HepG2 (cell line): ENCODE measurements at regions not wholly inside any gene's neighbourhood (a gene's known extent, or its start where the extent isn't known, plus 50 kb on each side); places are given as distances from the start of the nearest gene placed in this dataset.

Experiments used
- FOXP1 ChIP-seq, 2 experiments: fragments of 450-650 bp in 1 of 2; IDR thresholded peaks; 2 replicates each; pipeline ENCODE4 v1.6.1; 2017 to 2018; ENCODE audit warnings: antibody characterized with exemption in 1 of 2
- HNF4A ChIP-seq: sonication (generic); formaldehyde crosslinking; IDR thresholded peaks from 2 replicates; pipeline ENCODE4 v1.4.0; 2020; ENCODE audit warnings: missing genetic modification reagents
- MAF1 ChIP-seq: sonication (generic); formaldehyde crosslinking; IDR thresholded peaks from 2 replicates; pipeline ENCODE4 v1.5.0; 2020; ENCODE audit warnings: missing genetic modification reagents, borderline replicate concordance
- MED1 ChIP-seq: sonication (generic); formaldehyde crosslinking; IDR thresholded peaks from 2 replicates; pipeline ENCODE4 v1.4.0; 2020; ENCODE audit warnings: missing genetic modification reagents
- NR2F2 ChIP-seq: IDR thresholded peaks from 2 replicates; pipeline ENCODE4 v1.6.1; 2012; ENCODE audit warnings: low read depth, inconsistent platforms, borderline replicate concordance
- SIN3B ChIP-seq: fragments of 150-350 bp; IDR thresholded peaks from 2 replicates; pipeline ENCODE4 v1.6.1; 2014; ENCODE audit warnings: low read length
- ZBTB3 ChIP-seq: sonication (generic); formaldehyde crosslinking; IDR thresholded peaks from 2 replicates; pipeline ENCODE4 v1.4.0; 2020; ENCODE audit warnings: low read depth, mild to moderate bottlenecking, moderate library complexity, missing genetic modification reagents, borderline replicate concordance
- ZFP36 ChIP-seq: fragments of 150-350 bp; IDR thresholded peaks from 2 replicates; pipeline ENCODE4 v1.6.1; 2018; ENCODE audit warnings: borderline replicate concordance, low read length, low read depth; ENCODE audit not compliant: partially characterized antibody
- ZNF761 ChIP-seq: sonication (generic); formaldehyde crosslinking; conservative IDR thresholded peaks from 2 replicates; pipeline ENCODE4 v1.4.0; 2020; ENCODE audit warnings: mild to moderate bottlenecking, missing genetic modification reagents
- TF ChIP-seq, protein P1 (sequence below), 2 experiments: fragments of 450-650 bp in 1 of 2; sonication (generic) in 1 of 2; formaldehyde crosslinking; IDR thresholded peaks; 2 replicates each; pipeline versions ENCODE4 v1.5.0 to v1.8.0; 2020 to 2022; ENCODE audit warnings: mild to moderate bottlenecking in 1 of 2, missing genetic modification reagents in 1 of 2
- TF ChIP-seq, protein P2 (sequence below): sonication (generic); formaldehyde crosslinking; IDR thresholded peaks from 2 replicates; pipeline ENCODE4 v1.4.0; 2020; ENCODE audit warnings: missing genetic modification reagents
- TF ChIP-seq, protein P3 (sequence below): sonication (generic); formaldehyde crosslinking; conservative IDR thresholded peaks from 2 replicates; pipeline ENCODE4 v1.8.0; 2022; ENCODE audit warnings: low read depth, missing genetic modification reagents
- TF ChIP-seq, protein P4 (sequence below): sonication (generic); formaldehyde crosslinking; IDR thresholded peaks from 2 replicates; pipeline ENCODE4 v1.4.0; 2020; ENCODE audit warnings: mild to moderate bottlenecking, missing genetic modification reagents
- TF ChIP-seq, protein P5 (sequence below): sonication (generic); formaldehyde crosslinking; IDR thresholded peaks from 2 replicates; pipeline ENCODE4 v1.4.0; 2020; ENCODE audit warnings: missing genetic modification reagents
- TF ChIP-seq, protein P6 (sequence below): sonication (generic); formaldehyde crosslinking; IDR thresholded peaks from 2 replicates; pipeline ENCODE4 v1.4.0; 2020; ENCODE audit warnings: missing genetic modification reagents, low read depth, mild to moderate bottlenecking, borderline replicate concordance
- TF ChIP-seq, protein P7 (sequence below): sonication (generic); formaldehyde crosslinking; IDR thresholded peaks from 2 replicates; pipeline ENCODE4 v1.4.0; 2020; ENCODE audit warnings: missing genetic modification reagents

DNA sequence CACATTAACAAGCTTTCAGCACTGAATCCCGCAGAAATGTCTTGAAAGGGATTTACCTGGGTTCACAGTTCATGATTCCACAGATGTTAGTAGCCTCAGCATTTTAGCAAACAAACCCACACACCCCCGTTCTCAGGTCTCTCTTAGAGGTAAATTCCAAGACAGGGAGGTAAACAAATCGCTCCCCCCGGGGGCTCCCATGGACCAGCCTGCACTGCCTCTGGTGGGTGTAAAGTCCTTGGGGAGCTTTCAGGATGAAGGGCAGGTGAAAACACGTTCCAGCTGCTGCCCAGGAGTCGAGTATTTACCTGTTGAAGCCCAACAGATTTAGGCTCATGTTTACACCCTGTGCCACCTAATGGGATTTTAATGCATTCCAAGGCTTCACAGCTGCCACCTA, 187.0 kb upstream of the FOXQ1 start (continued):
- TF ChIP-seq, protein P1, sequence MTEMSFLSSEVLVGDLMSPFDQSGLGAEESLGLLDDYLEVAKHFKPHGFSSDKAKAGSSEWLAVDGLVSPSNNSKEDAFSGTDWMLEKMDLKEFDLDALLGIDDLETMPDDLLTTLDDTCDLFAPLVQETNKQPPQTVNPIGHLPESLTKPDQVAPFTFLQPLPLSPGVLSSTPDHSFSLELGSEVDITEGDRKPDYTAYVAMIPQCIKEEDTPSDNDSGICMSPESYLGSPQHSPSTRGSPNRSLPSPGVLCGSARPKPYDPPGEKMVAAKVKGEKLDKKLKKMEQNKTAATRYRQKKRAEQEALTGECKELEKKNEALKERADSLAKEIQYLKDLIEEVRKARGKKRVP (CRISPR knock-in tag; IDR thresholded peaks at IDR 0.05) = no peak
- TF ChIP-seq, protein P2, sequence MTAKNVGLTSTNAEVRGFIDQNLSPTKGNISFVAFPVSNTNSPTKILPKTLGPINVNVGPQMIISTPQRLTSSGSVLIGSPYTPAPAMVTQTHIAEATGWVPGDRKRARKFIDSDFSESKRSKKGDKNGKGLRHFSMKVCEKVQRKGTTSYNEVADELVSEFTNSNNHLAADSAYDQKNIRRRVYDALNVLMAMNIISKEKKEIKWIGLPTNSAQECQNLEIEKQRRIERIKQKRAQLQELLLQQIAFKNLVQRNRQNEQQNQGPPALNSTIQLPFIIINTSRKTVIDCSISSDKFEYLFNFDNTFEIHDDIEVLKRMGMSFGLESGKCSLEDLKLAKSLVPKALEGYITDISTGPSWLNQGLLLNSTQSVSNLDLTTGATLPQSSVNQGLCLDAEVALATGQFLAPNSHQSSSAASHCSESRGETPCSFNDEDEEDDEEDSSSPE = 0 out of 2 replicates have a peak, but pooled peaks have one; percentile 13
- TF ChIP-seq ZFP36 (no peak), ZBTB3 (CRISPR knock-in tag) (no peak), NR2F2 (no peak), MAF1 (CRISPR knock-in tag) (0 out of 2 replicates have a peak, but pooled peaks have one; percentile 39), ZNF761 (CRISPR knock-in tag) (no peak), HNF4A (CRISPR knock-in tag) (peak; percentile 70), MED1 (0 out of 2 replicates have a peak, but pooled peaks have one; percentile 31), SIN3B (no peak), FOXP1 (IDR thresholded peaks at IDR 0.05) (no peak), FOXP1 (CRISPR knock-in tag; IDR thresholded peaks at IDR 0.05) (peak; percentile 43)
- TF ChIP-seq, protein P3, sequence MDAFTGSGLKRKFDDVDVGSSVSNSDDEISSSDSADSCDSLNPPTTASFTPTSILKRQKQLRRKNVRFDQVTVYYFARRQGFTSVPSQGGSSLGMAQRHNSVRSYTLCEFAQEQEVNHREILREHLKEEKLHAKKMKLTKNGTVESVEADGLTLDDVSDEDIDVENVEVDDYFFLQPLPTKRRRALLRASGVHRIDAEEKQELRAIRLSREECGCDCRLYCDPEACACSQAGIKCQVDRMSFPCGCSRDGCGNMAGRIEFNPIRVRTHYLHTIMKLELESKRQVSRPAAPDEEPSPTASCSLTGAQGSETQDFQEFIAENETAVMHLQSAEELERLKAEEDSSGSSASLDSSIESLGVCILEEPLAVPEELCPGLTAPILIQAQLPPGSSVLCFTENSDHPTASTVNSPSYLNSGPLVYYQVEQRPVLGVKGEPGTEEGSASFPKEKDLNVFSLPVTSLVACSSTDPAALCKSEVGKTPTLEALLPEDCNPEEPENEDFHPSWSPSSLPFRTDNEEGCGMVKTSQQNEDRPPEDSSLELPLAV (CRISPR knock-in tag) = no peak
- TF ChIP-seq, protein P4, sequence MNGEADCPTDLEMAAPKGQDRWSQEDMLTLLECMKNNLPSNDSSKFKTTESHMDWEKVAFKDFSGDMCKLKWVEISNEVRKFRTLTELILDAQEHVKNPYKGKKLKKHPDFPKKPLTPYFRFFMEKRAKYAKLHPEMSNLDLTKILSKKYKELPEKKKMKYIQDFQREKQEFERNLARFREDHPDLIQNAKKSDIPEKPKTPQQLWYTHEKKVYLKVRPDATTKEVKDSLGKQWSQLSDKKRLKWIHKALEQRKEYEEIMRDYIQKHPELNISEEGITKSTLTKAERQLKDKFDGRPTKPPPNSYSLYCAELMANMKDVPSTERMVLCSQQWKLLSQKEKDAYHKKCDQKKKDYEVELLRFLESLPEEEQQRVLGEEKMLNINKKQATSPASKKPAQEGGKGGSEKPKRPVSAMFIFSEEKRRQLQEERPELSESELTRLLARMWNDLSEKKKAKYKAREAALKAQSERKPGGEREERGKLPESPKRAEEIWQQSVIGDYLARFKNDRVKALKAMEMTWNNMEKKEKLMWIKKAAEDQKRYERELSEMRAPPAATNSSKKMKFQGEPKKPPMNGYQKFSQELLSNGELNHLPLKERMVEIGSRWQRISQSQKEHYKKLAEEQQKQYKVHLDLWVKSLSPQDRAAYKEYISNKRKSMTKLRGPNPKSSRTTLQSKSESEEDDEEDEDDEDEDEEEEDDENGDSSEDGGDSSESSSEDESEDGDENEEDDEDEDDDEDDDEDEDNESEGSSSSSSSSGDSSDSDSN (CRISPR knock-in tag) = no peak
- TF ChIP-seq, protein P5, sequence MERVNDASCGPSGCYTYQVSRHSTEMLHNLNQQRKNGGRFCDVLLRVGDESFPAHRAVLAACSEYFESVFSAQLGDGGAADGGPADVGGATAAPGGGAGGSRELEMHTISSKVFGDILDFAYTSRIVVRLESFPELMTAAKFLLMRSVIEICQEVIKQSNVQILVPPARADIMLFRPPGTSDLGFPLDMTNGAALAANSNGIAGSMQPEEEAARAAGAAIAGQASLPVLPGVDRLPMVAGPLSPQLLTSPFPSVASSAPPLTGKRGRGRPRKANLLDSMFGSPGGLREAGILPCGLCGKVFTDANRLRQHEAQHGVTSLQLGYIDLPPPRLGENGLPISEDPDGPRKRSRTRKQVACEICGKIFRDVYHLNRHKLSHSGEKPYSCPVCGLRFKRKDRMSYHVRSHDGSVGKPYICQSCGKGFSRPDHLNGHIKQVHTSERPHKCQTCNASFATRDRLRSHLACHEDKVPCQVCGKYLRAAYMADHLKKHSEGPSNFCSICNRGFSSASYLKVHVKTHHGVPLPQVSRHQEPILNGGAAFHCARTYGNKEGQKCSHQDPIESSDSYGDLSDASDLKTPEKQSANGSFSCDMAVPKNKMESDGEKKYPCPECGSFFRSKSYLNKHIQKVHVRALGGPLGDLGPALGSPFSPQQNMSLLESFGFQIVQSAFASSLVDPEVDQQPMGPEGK (CRISPR knock-in tag) = peak; percentile 93
- TF ChIP-seq, protein P6, sequence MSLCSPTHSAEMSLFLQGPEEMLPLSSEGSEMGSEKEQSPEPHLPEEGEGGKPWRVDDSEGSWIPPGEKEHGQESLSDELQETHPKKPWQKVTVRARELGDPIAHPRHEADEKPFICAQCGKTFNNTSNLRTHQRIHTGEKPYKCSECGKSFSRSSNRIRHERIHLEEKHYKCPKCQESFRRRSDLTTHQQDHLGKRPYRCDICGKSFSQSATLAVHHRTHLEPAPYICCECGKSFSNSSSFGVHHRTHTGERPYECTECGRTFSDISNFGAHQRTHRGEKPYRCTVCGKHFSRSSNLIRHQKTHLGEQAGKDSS (CRISPR knock-in tag) = no peak
- TF ChIP-seq, protein P7, sequence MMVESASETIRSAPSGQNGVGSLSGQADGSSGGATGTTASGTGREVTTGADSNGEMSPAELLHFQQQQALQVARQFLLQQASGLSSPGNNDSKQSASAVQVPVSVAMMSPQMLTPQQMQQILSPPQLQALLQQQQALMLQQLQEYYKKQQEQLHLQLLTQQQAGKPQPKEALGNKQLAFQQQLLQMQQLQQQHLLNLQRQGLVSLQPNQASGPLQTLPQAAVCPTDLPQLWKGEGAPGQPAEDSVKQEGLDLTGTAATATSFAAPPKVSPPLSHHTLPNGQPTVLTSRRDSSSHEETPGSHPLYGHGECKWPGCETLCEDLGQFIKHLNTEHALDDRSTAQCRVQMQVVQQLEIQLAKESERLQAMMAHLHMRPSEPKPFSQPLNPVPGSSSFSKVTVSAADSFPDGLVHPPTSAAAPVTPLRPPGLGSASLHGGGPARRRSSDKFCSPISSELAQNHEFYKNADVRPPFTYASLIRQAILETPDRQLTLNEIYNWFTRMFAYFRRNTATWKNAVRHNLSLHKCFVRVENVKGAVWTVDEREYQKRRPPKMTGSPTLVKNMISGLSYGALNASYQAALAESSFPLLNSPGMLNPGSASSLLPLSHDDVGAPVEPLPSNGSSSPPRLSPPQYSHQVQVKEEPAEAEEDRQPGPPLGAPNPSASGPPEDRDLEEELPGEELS (CRISPR knock-in tag) = peak; percentile 70
- TF ChIP-seq, all 625 proteins: peak for 26
